ENCODE measurements at regions not wholly inside any gene's neighbourhood (a gene's known extent, or its start where the extent isn't known, plus 50 kb on each side); places are given as distances from the start of the nearest gene placed in this dataset.

DNA sequence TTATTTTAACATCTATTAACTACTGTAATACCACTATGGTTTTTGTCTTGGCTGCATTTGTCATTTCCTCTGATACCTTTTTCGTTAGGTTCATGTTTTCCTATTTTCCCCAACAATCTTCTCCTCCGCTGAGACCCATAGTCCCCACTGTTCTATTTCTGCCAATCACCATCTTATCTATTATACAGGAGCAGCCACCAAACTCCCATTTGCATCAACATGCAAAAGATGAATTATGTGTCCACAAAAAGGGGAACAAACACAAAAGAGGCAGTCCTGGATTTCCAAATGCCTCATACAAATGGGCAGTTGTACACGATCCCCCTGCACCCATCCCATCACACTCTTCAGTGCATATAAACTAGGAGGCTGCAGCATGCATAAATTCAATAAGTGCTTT, 121.7 kb upstream of the MYLIP start:
- Histone ChIP-seq H3K27ac (ENCODE audit: low read depth in 1 of 2, low read length in 2 of 2) (no peak overlapping the region), H3K4me2 (replicated peaks; ENCODE audit: extremely low read depth, low read length, poor library complexity, severe bottlenecking) (no peak overlapping the region), H3K27me3 (ENCODE audit: control insufficient read depth in 2 of 2, insufficient read depth in 2 of 2, low read length in 2 of 2) (no peaks in the 10 kb centered on the region), H3K9ac (ENCODE audit: insufficient read depth, low read length, poor library complexity, severe bottlenecking) (no peak overlapping the region), H3K36me3 (replicated peaks in 1 of 2; ENCODE audit: control insufficient read depth in 1 of 2, insufficient read depth in 2 of 2, low read length in 2 of 2) (no peaks in the 10 kb centered on the region), H4K20me1 (ENCODE audit: insufficient read depth, low read length) (no peaks in the 10 kb centered on the region), H2AFZ (ENCODE audit: insufficient read depth, low read depth, low read length, poor library complexity, severe bottlenecking) (no peak overlapping the region), H3K9me3 (replicated peaks in 1 of 2; ENCODE audit: control insufficient read depth in 1 of 2, insufficient read depth in 1 of 2, low read length in 2 of 2) (no peaks in the 10 kb centered on the region), H3K4me1 (ENCODE audit: control insufficient read depth in 1 of 2, insufficient read depth in 2 of 2, low read length in 2 of 2) (no peaks in the 10 kb centered on the region), H3K79me2 (ENCODE audit: insufficient read depth, low read length) (no peaks in the 10 kb centered on the region), H3K4me3 (replicated peaks in 1 of 3; ENCODE audit: low read depth in 2 of 3, low read length in 3 of 3) (no peak overlapping the region)
- peak in 2 of 3 donors; percentile 8 for DNase-seq
- Mint-ChIP-seq H3K4me1 (peaks cover 17% of the 10 kb centered on the region), H3K27me3 (ENCODE audit: low read depth in 3 of 3) (peaks cover 2 to 4% (median 2%) of the 10 kb centered on the region in 3 donors), H3K4me3 (no peak overlapping the region), H3K27ac (no peak overlapping the region), H3K36me3 (no peaks in the 10 kb centered on the region), H3K9me3 (peaks cover 0 to 2% (median 0%) of the 10 kb centered on the region in 7 donors)
- intact Hi-C loops (cut with micrococcal nuclease), result no loop called here
- TF ChIP-seq, protein P1, sequence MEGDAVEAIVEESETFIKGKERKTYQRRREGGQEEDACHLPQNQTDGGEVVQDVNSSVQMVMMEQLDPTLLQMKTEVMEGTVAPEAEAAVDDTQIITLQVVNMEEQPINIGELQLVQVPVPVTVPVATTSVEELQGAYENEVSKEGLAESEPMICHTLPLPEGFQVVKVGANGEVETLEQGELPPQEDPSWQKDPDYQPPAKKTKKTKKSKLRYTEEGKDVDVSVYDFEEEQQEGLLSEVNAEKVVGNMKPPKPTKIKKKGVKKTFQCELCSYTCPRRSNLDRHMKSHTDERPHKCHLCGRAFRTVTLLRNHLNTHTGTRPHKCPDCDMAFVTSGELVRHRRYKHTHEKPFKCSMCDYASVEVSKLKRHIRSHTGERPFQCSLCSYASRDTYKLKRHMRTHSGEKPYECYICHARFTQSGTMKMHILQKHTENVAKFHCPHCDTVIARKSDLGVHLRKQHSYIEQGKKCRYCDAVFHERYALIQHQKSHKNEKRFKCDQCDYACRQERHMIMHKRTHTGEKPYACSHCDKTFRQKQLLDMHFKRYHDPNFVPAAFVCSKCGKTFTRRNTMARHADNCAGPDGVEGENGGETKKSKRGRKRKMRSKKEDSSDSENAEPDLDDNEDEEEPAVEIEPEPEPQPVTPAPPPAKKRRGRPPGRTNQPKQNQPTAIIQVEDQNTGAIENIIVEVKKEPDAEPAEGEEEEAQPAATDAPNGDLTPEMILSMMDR (IDR thresholded peaks at IDR 0.05), result no peak
- WGBS (ENCODE audit: insufficient coverage), result 0% methylated on average over 3 of the region's 3 CpGs

DNA sequence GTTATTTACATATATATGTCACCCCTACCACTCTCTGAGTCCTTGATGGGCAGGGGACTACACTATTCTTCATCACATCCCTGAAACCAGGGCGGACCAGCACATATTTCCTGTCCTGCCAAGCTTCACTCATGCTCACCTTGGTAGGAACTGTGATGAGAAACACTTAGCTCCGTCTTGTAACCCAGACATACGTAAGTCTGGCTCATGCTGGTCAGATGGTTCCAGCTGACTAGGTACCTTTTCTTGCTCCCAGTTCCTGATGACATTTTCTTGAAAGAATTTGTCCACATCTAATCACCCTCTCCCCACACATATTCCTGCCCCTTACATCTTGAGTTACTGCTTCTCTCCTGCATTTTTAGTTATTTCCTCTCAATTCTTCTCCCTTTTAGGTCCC, 122.2 kb upstream of the MYLIP start:
- H3K27ac Mint-ChIP-seq, result no peak overlapping the region
- Histone ChIP-seq H3K27me3 (ENCODE audit: control insufficient read depth in 2 of 2, insufficient read depth in 2 of 2, low read length in 2 of 2) (no peaks in the 10 kb centered on the region), H3K27ac (ENCODE audit: low read depth in 1 of 2, low read length in 2 of 2) (no peak overlapping the region), H3K79me2 (ENCODE audit: insufficient read depth, low read length) (no peaks in the 10 kb centered on the region), H3K4me2 (replicated peaks; ENCODE audit: extremely low read depth, low read length, poor library complexity, severe bottlenecking) (no peak overlapping the region), H3K9me3 (replicated peaks in 1 of 2; ENCODE audit: control insufficient read depth in 1 of 2, insufficient read depth in 1 of 2, low read length in 2 of 2) (no peaks in the 10 kb centered on the region), H4K20me1 (ENCODE audit: insufficient read depth, low read length) (no peaks in the 10 kb centered on the region), H3K36me3 (replicated peaks in 1 of 2; ENCODE audit: control insufficient read depth in 1 of 2, insufficient read depth in 2 of 2, low read length in 2 of 2) (no peaks in the 10 kb centered on the region), H3K4me3 (replicated peaks in 1 of 3; ENCODE audit: low read depth in 2 of 3, low read length in 3 of 3) (no peak overlapping the region), H2AFZ (ENCODE audit: insufficient read depth, low read depth, low read length, poor library complexity, severe bottlenecking) (no peak overlapping the region), H3K4me1 (ENCODE audit: control insufficient read depth in 1 of 2, insufficient read depth in 2 of 2, low read length in 2 of 2) (no peaks in the 10 kb centered on the region), H3K9ac (ENCODE audit: insufficient read depth, low read length, poor library complexity, severe bottlenecking) (no peak overlapping the region)
- WGBS (ENCODE audit: insufficient coverage), result 100% methylated on average over 2 of the region's 3 CpGs
- no peak overlapping the region for H3K4me3 Mint-ChIP-seq
- peaks cover 0 to 2% (median 0%) of the 10 kb centered on the region in 7 donors for H3K9me3 Mint-ChIP-seq
- peaks cover 2 to 4% (median 2%) of the 10 kb centered on the region in 3 donors for H3K27me3 Mint-ChIP-seq (ENCODE audit: low read depth in 3 of 3)
- peaks cover 17% of the 10 kb centered on the region for H3K4me1 Mint-ChIP-seq
- TF ChIP-seq, protein P1 (IDR thresholded peaks at IDR 0.05), result no peak
- DNase-seq, result no peak
- intact Hi-C loops (cut with micrococcal nuclease), result no loop called here
- no peaks in the 10 kb centered on the region for H3K36me3 Mint-ChIP-seq

Data from CD14-positive monocyte (primary cell).